Fibroblast of lung (primary cell): ENCODE measurements at regions not wholly inside any gene's neighbourhood (a gene's known extent, or its start where the extent isn't known, plus 50 kb on each side); places are given as distances from the start of the nearest gene placed in this dataset.

Experiments
- EZH2 ChIP-seq: IDR thresholded peaks from 2 replicates; pipeline ENCODE4 v1.5.1; 2012; ENCODE audit warnings: low read length, control low read depth, mild to moderate bottlenecking; ENCODE audit errors: missing control alignments
- TF ChIP-seq, protein P1 (sequence below), 2 donors: IDR thresholded peaks in 1 of 2; conservative IDR thresholded peaks in 1 of 2; 1 replicate in 1 of 2; 2 replicates in 1 of 2; pipeline ENCODE4 v1.5.1; 2011 to 2012; ENCODE audit warnings: low read length in 2 of 2, control low read depth in 1 of 2, inconsistent platforms in 1 of 2, low read depth in 1 of 2, mild to moderate bottlenecking in 1 of 2

DNA sequence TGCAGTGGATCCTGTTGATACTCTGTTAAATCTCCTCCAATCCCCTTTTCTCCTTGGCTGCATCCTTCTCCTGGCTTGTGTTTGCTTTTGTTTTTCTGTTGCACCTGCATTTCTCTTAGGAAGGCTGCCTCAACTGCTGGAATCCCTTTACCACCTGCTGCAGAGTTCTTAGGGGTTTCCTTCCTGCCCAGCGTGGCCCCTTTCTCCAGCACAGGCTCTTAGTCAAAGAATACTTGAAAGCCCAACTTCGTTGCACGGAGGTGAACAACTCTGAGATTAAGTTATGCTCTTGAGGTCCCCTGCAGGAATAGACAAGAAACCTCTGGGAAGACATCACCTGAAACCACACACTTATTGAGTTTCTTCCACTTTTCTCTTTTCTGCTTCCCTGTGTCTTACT is 121.6 kb upstream of the GRM7 start:
- TF ChIP-seq, protein P1, sequence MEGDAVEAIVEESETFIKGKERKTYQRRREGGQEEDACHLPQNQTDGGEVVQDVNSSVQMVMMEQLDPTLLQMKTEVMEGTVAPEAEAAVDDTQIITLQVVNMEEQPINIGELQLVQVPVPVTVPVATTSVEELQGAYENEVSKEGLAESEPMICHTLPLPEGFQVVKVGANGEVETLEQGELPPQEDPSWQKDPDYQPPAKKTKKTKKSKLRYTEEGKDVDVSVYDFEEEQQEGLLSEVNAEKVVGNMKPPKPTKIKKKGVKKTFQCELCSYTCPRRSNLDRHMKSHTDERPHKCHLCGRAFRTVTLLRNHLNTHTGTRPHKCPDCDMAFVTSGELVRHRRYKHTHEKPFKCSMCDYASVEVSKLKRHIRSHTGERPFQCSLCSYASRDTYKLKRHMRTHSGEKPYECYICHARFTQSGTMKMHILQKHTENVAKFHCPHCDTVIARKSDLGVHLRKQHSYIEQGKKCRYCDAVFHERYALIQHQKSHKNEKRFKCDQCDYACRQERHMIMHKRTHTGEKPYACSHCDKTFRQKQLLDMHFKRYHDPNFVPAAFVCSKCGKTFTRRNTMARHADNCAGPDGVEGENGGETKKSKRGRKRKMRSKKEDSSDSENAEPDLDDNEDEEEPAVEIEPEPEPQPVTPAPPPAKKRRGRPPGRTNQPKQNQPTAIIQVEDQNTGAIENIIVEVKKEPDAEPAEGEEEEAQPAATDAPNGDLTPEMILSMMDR (conservative IDR thresholded peaks at IDR 0.05 in 1 of 2, IDR thresholded peaks at IDR 0.05 in 1 of 2; ENCODE audit: low read depth in 1 of 2, low read length in 2 of 2) = no peak
- TF ChIP-seq EZH2 = no peak
